ENCODE measurements at regions not wholly inside any gene's neighbourhood (a gene's known extent, or its start where the extent isn't known, plus 50 kb on each side); places are given as distances from the start of the nearest gene placed in this dataset.
"Not testable (repeated sequence)": the region's sequence is repeated elsewhere in the genome, so short reads cannot be mapped to it uniquely, and the experiment has no call there.

DNA sequence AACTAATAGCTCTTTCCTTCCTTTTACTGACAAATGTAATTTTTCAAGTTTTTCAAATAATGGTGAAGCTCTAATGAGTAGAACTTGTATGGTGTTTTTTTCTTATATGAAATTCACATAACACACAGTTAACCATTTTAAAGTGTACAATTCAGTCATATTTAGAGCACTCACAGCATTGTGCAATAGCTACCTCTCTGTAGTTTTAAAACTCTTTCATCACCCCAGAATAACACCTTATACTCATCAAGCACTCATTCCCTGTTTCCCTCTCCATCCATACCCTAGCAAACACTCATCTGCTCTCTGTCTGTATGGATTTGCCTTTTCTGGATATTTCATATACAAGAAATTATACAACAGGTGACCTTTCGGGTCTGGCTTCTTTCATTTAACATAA, 207.9 kb upstream of the SLC38A2 start:
- H3K4me3 ChIP-seq (ENCODE audit: insufficient read depth, low read depth, low read length): no peak overlapping the region
- no peaks in the 10 kb centered on the region for H3K36me3 ChIP-seq (replicated peaks; ENCODE audit: control insufficient read depth, insufficient read depth, low read length)
- no peaks in the 10 kb centered on the region for H3K27me3 ChIP-seq (ENCODE audit: control insufficient read depth, insufficient read depth, low read length)
- DNase-seq: no peak

GRCh38 chr12:46579474-46579873, 206.9 kb upstream of the SLC38A2 start:
- no peak overlapping the region for H3K4me3 ChIP-seq (ENCODE audit: insufficient read depth, low read depth, low read length)
- H3K36me3 ChIP-seq (replicated peaks; ENCODE audit: control insufficient read depth, insufficient read depth, low read length): no peaks in the 10 kb centered on the region
- H3K27me3 ChIP-seq (ENCODE audit: control insufficient read depth, insufficient read depth, low read length): no peaks in the 10 kb centered on the region
- no peak for DNase-seq

- Histone ChIP-seq H3K4me3 (ENCODE audit: insufficient read depth, low read depth, low read length) (no peak overlapping the region), H3K36me3 (replicated peaks; ENCODE audit: control insufficient read depth, insufficient read depth, low read length) (no peaks in the 10 kb centered on the region), H3K27me3 (ENCODE audit: control insufficient read depth, insufficient read depth, low read length) (no peaks in the 10 kb centered on the region)
These were observed 205.8 kb upstream of the SLC38A2 start for GRCh38 chr12:46578190-46578982.

GRCh38 chr12:46577063-46577776, 204.6 kb upstream of the SLC38A2 start:
- H3K27me3 ChIP-seq (ENCODE audit: control insufficient read depth, insufficient read depth, low read length): no peaks in the 10 kb centered on the region
- H3K4me3 ChIP-seq (ENCODE audit: insufficient read depth, low read depth, low read length): no peak overlapping the region
- no peak for DNase-seq
- H3K36me3 ChIP-seq (replicated peaks; ENCODE audit: control insufficient read depth, insufficient read depth, low read length): no peaks in the 10 kb centered on the region

More at GRCh38 chr12:46578190-46578982, 205.8 kb upstream of the SLC38A2 start:
- DNase-seq: no peak

GRCh38 chr12:46574847-46575246, 202.3 kb upstream of the SLC38A2 start:
- H3K27me3 ChIP-seq (ENCODE audit: control insufficient read depth, insufficient read depth, low read length): no peaks in the 10 kb centered on the region
- no peak overlapping the region for H3K4me3 ChIP-seq (ENCODE audit: insufficient read depth, low read depth, low read length)
- H3K36me3 ChIP-seq (replicated peaks; ENCODE audit: control insufficient read depth, insufficient read depth, low read length): no peaks in the 10 kb centered on the region
- DNase-seq: no peak

- no peak for DNase-seq
- Histone ChIP-seq H3K27me3 (ENCODE audit: control insufficient read depth, insufficient read depth, low read length) (no peaks in the 10 kb centered on the region), H3K4me3 (ENCODE audit: insufficient read depth, low read depth, low read length) (no peak overlapping the region), H3K36me3 (replicated peaks; ENCODE audit: control insufficient read depth, insufficient read depth, low read length) (no peaks in the 10 kb centered on the region)
These were observed 200.7 kb upstream of the SLC38A2 start for GRCh38 chr12:46573347-46573658.

- DNase-seq: no peak
- H3K36me3 ChIP-seq (replicated peaks; ENCODE audit: control insufficient read depth, insufficient read depth, low read length): no peaks in the 10 kb centered on the region
- H3K4me3 ChIP-seq (ENCODE audit: insufficient read depth, low read depth, low read length): no peak overlapping the region
- H3K27me3 ChIP-seq (ENCODE audit: control insufficient read depth, insufficient read depth, low read length): no peaks in the 10 kb centered on the region
These were observed 200.2 kb upstream of the SLC38A2 start for GRCh38 chr12:46572644-46573346.

GRCh38 chr12:46571608-46572007, 199.0 kb upstream of the SLC38A2 start:
- Histone ChIP-seq H3K27me3 (ENCODE audit: control insufficient read depth, insufficient read depth, low read length) (no peaks in the 10 kb centered on the region), H3K4me3 (ENCODE audit: insufficient read depth, low read depth, low read length) (no peak overlapping the region), H3K36me3 (replicated peaks; ENCODE audit: control insufficient read depth, insufficient read depth, low read length) (no peaks in the 10 kb centered on the region)
- no peak for DNase-seq

DNA sequence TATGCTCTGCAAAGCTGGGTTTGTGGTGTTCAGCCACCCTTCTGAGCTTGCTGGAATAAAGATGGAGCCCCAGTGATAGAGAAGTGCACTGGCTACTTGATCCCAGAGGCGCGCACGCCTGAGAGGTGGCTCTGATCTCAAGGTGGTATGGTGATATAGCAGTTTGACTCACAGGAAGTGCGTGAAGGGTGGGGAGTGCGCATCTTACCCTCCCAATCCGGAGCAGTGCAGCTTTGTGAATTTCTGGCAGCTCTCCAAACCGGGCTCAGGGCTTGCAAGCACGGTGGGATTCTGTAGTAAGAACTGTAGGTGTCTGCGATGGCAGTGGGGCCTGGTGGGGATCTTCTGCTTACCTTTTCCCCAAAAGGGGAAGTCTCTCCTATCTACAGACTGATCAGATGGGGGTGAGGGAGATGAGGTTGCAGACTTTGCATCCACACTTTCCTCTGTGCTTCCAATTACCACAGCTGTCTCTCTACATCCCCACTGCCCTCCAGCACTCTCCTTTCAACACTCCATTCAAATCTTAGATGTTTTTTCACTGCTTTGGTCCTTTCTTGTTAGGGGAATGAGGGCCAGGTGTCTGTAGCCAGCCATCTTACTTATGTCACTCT, 197.4 kb upstream of the SLC38A2 start:
- Histone ChIP-seq H3K4me3 (ENCODE audit: insufficient read depth, low read depth, low read length) (no peak overlapping the region), H3K27me3 (ENCODE audit: control insufficient read depth, insufficient read depth, low read length) (no peaks in the 10 kb centered on the region), H3K36me3 (replicated peaks; ENCODE audit: control insufficient read depth, insufficient read depth, low read length) (no peaks in the 10 kb centered on the region)
- no peak for DNase-seq

- Histone ChIP-seq H3K36me3 (replicated peaks; ENCODE audit: control insufficient read depth, insufficient read depth, low read length) (no peaks in the 10 kb centered on the region), H3K4me3 (ENCODE audit: insufficient read depth, low read depth, low read length) (no peak overlapping the region)
- no peak for DNase-seq
These were observed 195.1 kb upstream of the SLC38A2 start for GRCh38 chr12:46567667-46568066.

GRCh38 chr12:46562625-46563225, 190.2 kb upstream of the SLC38A2 start:
- no peak for DNase-seq
- H3K4me3 ChIP-seq (ENCODE audit: insufficient read depth, low read depth, low read length): no peak overlapping the region
- H3K27me3 ChIP-seq (ENCODE audit: control insufficient read depth, insufficient read depth, low read length): no peaks in the 10 kb centered on the region
- H3K36me3 ChIP-seq (replicated peaks; ENCODE audit: control insufficient read depth, insufficient read depth, low read length): no peaks in the 10 kb centered on the region

More at GRCh38 chr12:46567667-46568066, 195.1 kb upstream of the SLC38A2 start:
- no peaks in the 10 kb centered on the region for H3K27me3 ChIP-seq (ENCODE audit: control insufficient read depth, insufficient read depth, low read length)

- H3K36me3 ChIP-seq (replicated peaks; ENCODE audit: control insufficient read depth, insufficient read depth, low read length); DNase-seq; H3K4me3 ChIP-seq (ENCODE audit: insufficient read depth, low read depth, low read length); H3K27me3 ChIP-seq (ENCODE audit: control insufficient read depth, insufficient read depth, low read length): not testable (repeated sequence)
These were observed 189.4 kb upstream of the SLC38A2 start for GRCh38 chr12:46561769-46562624.

DNA sequence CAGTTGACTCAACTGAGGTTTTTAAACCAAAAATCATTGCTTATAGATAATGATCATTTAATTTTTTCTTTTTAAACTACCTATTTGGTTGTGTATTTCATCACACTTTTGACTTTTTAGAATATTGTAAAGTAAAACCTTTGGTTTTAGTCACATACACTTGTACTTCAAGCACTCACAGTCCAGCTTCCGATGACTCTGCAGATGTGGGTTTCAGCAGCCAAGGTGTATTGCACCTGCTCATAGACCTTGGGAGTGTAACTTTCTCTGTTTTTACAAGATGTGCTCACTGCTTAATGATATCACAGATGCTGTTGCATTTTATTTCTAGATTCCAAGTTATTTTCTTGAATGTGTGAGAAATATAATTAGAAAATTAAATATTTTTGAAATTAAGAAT, 188.3 kb upstream of the SLC38A2 start:
- Histone ChIP-seq H3K36me3 (replicated peaks; ENCODE audit: control insufficient read depth, insufficient read depth, low read length) (no peaks in the 10 kb centered on the region), H3K4me3 (ENCODE audit: insufficient read depth, low read depth, low read length) (no peak overlapping the region), H3K27me3 (ENCODE audit: control insufficient read depth, insufficient read depth, low read length) (no peaks in the 10 kb centered on the region)
- no peak for DNase-seq

GRCh38 chr12:46560089-46560488, 187.5 kb upstream of the SLC38A2 start:
- Histone ChIP-seq H3K36me3 (replicated peaks; ENCODE audit: control insufficient read depth, insufficient read depth, low read length) (no peaks in the 10 kb centered on the region), H3K27me3 (ENCODE audit: control insufficient read depth, insufficient read depth, low read length) (no peaks in the 10 kb centered on the region), H3K4me3 (ENCODE audit: insufficient read depth, low read depth, low read length) (no peak overlapping the region)
- no peak for DNase-seq

Measured in H7 (cell line).